K562 (cell line): ENCODE measurements at regions not wholly inside any gene's neighbourhood (a gene's known extent, or its start where the extent isn't known, plus 50 kb on each side); places are given as distances from the start of the nearest gene placed in this dataset.

Experiments used
- AFF1 ChIP-seq, 2 experiments: fragments of 450-650 bp; IDR thresholded peaks; 2 replicates each; pipeline ENCODE4 v1.6.1; 2018; ENCODE audit warnings: mild to moderate bottlenecking in 2 of 2, low read depth in 1 of 2; ENCODE audit not compliant: partially characterized antibody in 2 of 2
- ETS1 ChIP-seq: conservative IDR thresholded peaks from 2 replicates; pipeline ENCODE4 v1.6.1; 2011; ENCODE audit warnings: low read depth, mild to moderate bottlenecking, low read length; ENCODE audit not compliant: control insufficient read depth
- EZH2 ChIP-seq: IDR thresholded peaks from 2 replicates; pipeline ENCODE4 v1.6.1; 2012; ENCODE audit warnings: low read depth, mild to moderate bottlenecking, inconsistent platforms, low read length, borderline replicate concordance
- HMG20B ChIP-seq: fragments of 250-450 bp; sonication (Bioruptor Pico); IDR thresholded peaks from 2 replicates; pipeline ENCODE4 v1.5.0; 2021; ENCODE audit warnings: mild to moderate bottlenecking
- LARP7 ChIP-seq: fragments of 450-650 bp; IDR thresholded peaks from 2 replicates; pipeline ENCODE4 v1.6.1; 2016
- MEF2D ChIP-seq: conservative IDR thresholded peaks from 2 replicates; pipeline ENCODE4 v1.6.1; 2016; ENCODE audit warnings: low read depth, missing genetic modification characterization, missing compliant biosample characterization
- MTF1 ChIP-seq: fragments of 250-450 bp; sonication (Bioruptor Pico); IDR thresholded peaks from 2 replicates; pipeline ENCODE4 v1.9.0; 2021; ENCODE audit warnings: moderate library complexity, mild to moderate bottlenecking, inconsistent platforms, borderline replicate concordance
- NR0B1 ChIP-seq: fragments of 450-650 bp; IDR thresholded peaks from one replicate; pipeline ENCODE4 v1.6.1; 2018; ENCODE audit warnings: mild to moderate bottlenecking, moderate library complexity; ENCODE audit not compliant: partially characterized antibody
- NR1H2 ChIP-seq: sonication (generic); formaldehyde crosslinking; IDR thresholded peaks from 2 replicates; pipeline ENCODE4 v1.4.0; 2020; ENCODE audit warnings: mild to moderate bottlenecking, missing genetic modification reagents
- PHB ChIP-seq: fragments of 250-450 bp; sonication (Bioruptor Pico); IDR thresholded peaks from 2 replicates; pipeline ENCODE4 v1.5.0; 2021
- POU5F1 ChIP-seq: fragments of 150-350 bp; IDR thresholded peaks from 2 replicates; pipeline ENCODE4 v1.6.1; 2014; ENCODE audit warnings: borderline replicate concordance, low read length, low read depth, mild to moderate bottlenecking; ENCODE audit not compliant: partially characterized antibody
- RBM15 ChIP-seq: fragments of 200-400 bp; formaldehyde crosslinking; IDR thresholded peaks from 2 replicates; pipeline ENCODE4 v1.6.1; 2018; ENCODE audit warnings: mild to moderate bottlenecking, low read length, moderate library complexity; ENCODE audit not compliant: insufficient read depth
- TAF9B ChIP-seq: fragments of 450-650 bp; IDR thresholded peaks from 2 replicates; pipeline ENCODE4 v1.6.1; 2018; ENCODE audit warnings: mild to moderate bottlenecking; ENCODE audit not compliant: partially characterized antibody
- TCF7 ChIP-seq: sonication (generic); IDR thresholded peaks from 2 replicates; pipeline ENCODE4 v1.6.1; 2016; ENCODE audit warnings: antibody characterized with exemption, borderline replicate concordance
- ZNF23 ChIP-seq: fragments of 250-450 bp; sonication (Bioruptor Pico); IDR thresholded peaks from 2 replicates; pipeline ENCODE4 v1.4.0; 2020; ENCODE audit warnings: mild to moderate bottlenecking
- ZNF232 ChIP-seq: sonication (generic); formaldehyde crosslinking; IDR thresholded peaks from 2 replicates; pipeline ENCODE4 v1.8.0; 2022; ENCODE audit warnings: mild to moderate bottlenecking, missing genetic modification reagents
- ZNF280B ChIP-seq: fragments of 250-450 bp; sonication (Bioruptor Pico); IDR thresholded peaks from 2 replicates; pipeline ENCODE4 v1.5.1; 2021; ENCODE audit warnings: mild to moderate bottlenecking
- ZNF75A ChIP-seq: fragments of 450-650 bp; formaldehyde crosslinking; IDR thresholded peaks from 2 replicates; pipeline ENCODE4 v1.4.0; 2020; ENCODE audit warnings: mild to moderate bottlenecking

GRCh38 chr4:55729351-55730279, 90.0 kb upstream of the EXOC1L start (continued):
- TF ChIP-seq ZNF75A (CRISPR knock-in tag) (no peak), TAF9B (peak; percentile 28), RBM15 (no peak), LARP7 (no peak), NR1H2 (CRISPR knock-in tag) (no peak), ZNF280B (CRISPR knock-in tag) (no peak), ETS1 (no peak), EZH2 (no peak), POU5F1 (no peak), ZNF23 (CRISPR knock-in tag) (no peak), PHB (CRISPR knock-in tag) (no peak), MTF1 (CRISPR knock-in tag) (no peak), ZNF232 (no peak), MEF2D (tag) (no peak), AFF1 (IDR thresholded peaks at IDR 0.05; ENCODE audit: low read depth in 1 of 2, partially characterized antibody in 2 of 2) (peak; percentile 60 to 87), TCF7 (peak; percentile 71; the same call in 1 of the 2 replicates), HMG20B (no peak), NR0B1 (no peak)
